Erythroblast (primary cell): ENCODE measurements at regions not wholly inside any gene's neighbourhood (a gene's known extent, or its start where the extent isn't known, plus 50 kb on each side); places are given as distances from the start of the nearest gene placed in this dataset.

ENCODE experiments used
- GATA1 ChIP-seq: IDR thresholded peaks from 2 replicates; pipeline ENCODE4 v1.6.1; 2011; ENCODE audit warnings: low read depth, mild to moderate bottlenecking, control low read depth, low read length, moderate library complexity
- POLR2A ChIP-seq: IDR thresholded peaks from 2 replicates; pipeline ENCODE4 v1.6.1; 2011; ENCODE audit warnings: mild to moderate bottlenecking, low read length

DNA sequence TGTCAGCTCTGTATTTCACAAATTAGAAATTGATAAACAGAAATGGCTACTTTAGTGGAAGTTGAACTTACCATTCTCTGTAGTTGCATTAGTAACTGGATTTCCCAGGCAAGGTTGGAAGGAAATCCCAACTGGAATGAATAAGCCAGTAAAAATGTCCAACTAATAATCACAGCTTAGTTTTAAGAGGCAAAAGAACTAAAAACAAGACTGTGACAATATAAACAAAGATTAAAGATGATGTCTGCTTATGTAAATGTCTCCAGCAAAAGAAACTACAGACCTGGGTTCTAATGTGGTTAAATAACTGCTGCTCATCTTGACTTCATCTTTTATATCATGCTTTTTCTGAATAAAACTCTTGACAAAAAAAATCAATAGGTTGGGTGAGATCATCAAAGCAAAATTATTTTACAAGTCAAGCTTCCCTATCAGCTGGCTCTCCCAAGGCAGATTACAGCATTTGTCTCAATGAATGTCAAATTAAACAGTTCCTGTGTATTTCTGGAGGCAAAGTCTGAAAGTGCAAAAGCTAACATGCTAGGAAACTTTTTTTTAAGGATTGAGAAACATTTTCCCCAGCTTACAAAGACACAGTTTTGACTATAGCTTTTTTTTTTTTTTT is 62.3 kb upstream of the HMHB1 start:
- TF ChIP-seq POLR2A: no peak
- no peak for TF ChIP-seq GATA1
